ENCODE measurements at regions not wholly inside any gene's neighbourhood (a gene's known extent, or its start where the extent isn't known, plus 50 kb on each side); places are given as distances from the start of the nearest gene placed in this dataset.

DNA sequence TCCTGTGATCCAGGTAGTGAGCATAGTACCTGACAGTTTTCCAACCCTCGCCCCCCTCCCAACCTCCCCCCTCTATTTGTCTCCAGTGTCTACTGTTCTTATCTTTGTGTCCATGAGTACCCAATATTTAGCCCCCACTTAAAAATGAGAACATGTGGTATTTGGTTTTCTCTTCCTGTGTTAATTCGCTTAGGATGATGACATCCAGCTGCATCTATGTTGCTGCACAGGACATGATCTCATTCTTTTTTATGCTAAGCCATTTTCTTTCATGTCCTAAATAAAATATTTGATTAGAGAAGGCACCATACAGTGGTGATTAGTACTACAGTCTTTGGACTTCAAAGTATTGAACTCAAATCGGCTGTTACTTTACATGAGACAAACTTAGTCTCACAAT is 1087.9 kb downstream of the CBLN2 start:
- ChIA-PET RAD21 (ENCODE audit: low non-redundant PET in 1 of 2, low total read pairs in 2 of 2, uncharacterized antibody in 2 of 2, unreplicated experiment in 2 of 2) (no interaction called here), POLR2A (no interaction called here), CTCF (no interaction called here)
- Histone ChIP-seq H3K4me2 (ENCODE audit: low read length) (no peak overlapping the region), H3K9me3 (ENCODE audit: control insufficient read depth in 1 of 2, insufficient read depth in 1 of 2, low read depth in 1 of 2, low read length in 2 of 2) (peaks cover 3 to 16% of the 10 kb centered on the region in 2 experiments; a peak in 2 of 4 replicates), H3K36me3 (ENCODE audit: control insufficient read depth in 1 of 2, insufficient read depth in 2 of 2, low read length in 2 of 2) (no peaks in the 10 kb centered on the region), H3K27me3 (ENCODE audit: insufficient read depth, low read length) (no peaks in the 10 kb centered on the region), H3K27ac (ENCODE audit: low read depth, low read length) (no peak overlapping the region), H3K79me2 (ENCODE audit: insufficient read depth, low read length) (no peaks in the 10 kb centered on the region), H3K4me1 (ENCODE audit: control insufficient read depth in 1 of 2, insufficient read depth in 2 of 2, low read length in 2 of 2) (no peaks in the 10 kb centered on the region), H4K20me1 (ENCODE audit: insufficient read depth) (no peaks in the 10 kb centered on the region), H2AFZ (ENCODE audit: low read depth, low read length, poor library complexity, severe bottlenecking) (no peak overlapping the region), H3K9ac (ENCODE audit: low read length) (no peak overlapping the region), H3K9me2 (ENCODE audit: insufficient read depth) (no peaks in the 10 kb centered on the region), H3K4me3 (replicated peaks in 1 of 2; ENCODE audit: low read depth in 1 of 2, low read length in 2 of 2) (no peak overlapping the region)
- intact Hi-C loops (cut with micrococcal nuclease), result no loop called here
- no peak for ATAC-seq
- DNase-seq (ENCODE audit: low read depth, low spot score), result no peak
- no TSS peak for BruUV-seq (replicated peaks)
- no peak for TF ChIP-seq CEBPB (IDR thresholded peaks at IDR 0.05; ENCODE audit: low read depth)
- TF ChIP-seq, protein P1, sequence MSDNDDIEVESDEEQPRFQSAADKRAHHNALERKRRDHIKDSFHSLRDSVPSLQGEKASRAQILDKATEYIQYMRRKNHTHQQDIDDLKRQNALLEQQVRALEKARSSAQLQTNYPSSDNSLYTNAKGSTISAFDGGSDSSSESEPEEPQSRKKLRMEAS (IDR thresholded peaks at IDR 0.05), result no peak
- TF ChIP-seq CBX3 (IDR thresholded peaks at IDR 0.05; ENCODE audit: low read depth), result no peak
- no peak for TF ChIP-seq SIN3A (IDR thresholded peaks at IDR 0.05; ENCODE audit: low read depth)
- TF ChIP-seq ZNF274 (IDR thresholded peaks at IDR 0.05; ENCODE audit: low read depth, low read length), result no peak
- TF ChIP-seq EZH2 (IDR thresholded peaks at IDR 0.05), result no peak

DNA sequence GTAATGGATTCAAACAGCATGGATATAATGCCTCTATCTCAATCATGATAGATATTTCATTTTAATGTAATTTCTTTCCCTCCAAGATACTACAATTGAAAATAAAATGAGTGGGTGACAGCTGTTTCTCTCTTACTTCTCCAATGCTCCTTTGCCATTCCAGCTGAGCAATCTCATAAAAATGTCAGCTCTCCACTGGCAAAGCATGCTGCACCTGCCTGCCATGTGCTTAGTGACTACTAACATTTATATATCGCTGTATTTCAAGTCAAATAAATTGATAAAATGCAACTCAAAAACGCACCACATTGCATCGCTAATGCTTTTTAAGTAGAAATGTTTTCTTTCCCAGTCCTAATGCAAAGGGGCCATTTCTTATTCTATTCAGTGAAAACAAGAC is 1093.9 kb downstream of the CBLN2 start:
- TF ChIP-seq POLR2A (IDR thresholded peaks at IDR 0.05; ENCODE audit: borderline replicate concordance, extremely low read depth, insufficient read depth, insufficient read length), result no peak
- no peak for TF ChIP-seq ZFX (IDR thresholded peaks at IDR 0.05)
- TF ChIP-seq TCF7L2 (IDR thresholded peaks at IDR 0.05; ENCODE audit: borderline replicate concordance, extremely low read depth, insufficient read depth, insufficient read length), result no peak
- TF ChIP-seq ELF1 (IDR thresholded peaks at IDR 0.05; ENCODE audit: borderline replicate concordance, low read depth), result no peak
- TF ChIP-seq EZH2phosphoT487 (IDR thresholded peaks at IDR 0.05; ENCODE audit: borderline replicate concordance), result no peak
- no peak for TF ChIP-seq CEBPB (IDR thresholded peaks at IDR 0.05; ENCODE audit: low read depth)
- TF ChIP-seq POLR2AphosphoS5 (IDR thresholded peaks at IDR 0.05; ENCODE audit: low read depth, low read length), result no peak
- TF ChIP-seq FOSL1 (IDR thresholded peaks at IDR 0.05; ENCODE audit: low read depth), result no peak
- TF ChIP-seq CBX3 (IDR thresholded peaks at IDR 0.05; ENCODE audit: low read depth), result no peak
- TF ChIP-seq SP1 (IDR thresholded peaks at IDR 0.05; ENCODE audit: low read depth), result no peak
- TF ChIP-seq ATF3 (IDR thresholded peaks at IDR 0.05), result no peak
- no peak for TF ChIP-seq EGR1 (IDR thresholded peaks at IDR 0.05; ENCODE audit: low read depth)
- Histone ChIP-seq H3K36me3 (ENCODE audit: control insufficient read depth in 1 of 2, insufficient read depth in 2 of 2, low read length in 2 of 2) (no peaks in the 10 kb centered on the region), H3K9me2 (ENCODE audit: insufficient read depth) (no peaks in the 10 kb centered on the region), H4K20me1 (ENCODE audit: insufficient read depth) (no peaks in the 10 kb centered on the region), H3K9ac (ENCODE audit: low read length) (no peak overlapping the region), H3K27me3 (ENCODE audit: insufficient read depth, low read length) (no peaks in the 10 kb centered on the region), H3K4me3 (replicated peaks in 1 of 2; ENCODE audit: low read depth in 1 of 2, low read length in 2 of 2) (no peak overlapping the region), H3K27ac (ENCODE audit: low read depth, low read length) (no peak overlapping the region), H3K4me2 (ENCODE audit: low read length) (no peak overlapping the region), H2AFZ (ENCODE audit: low read depth, low read length, poor library complexity, severe bottlenecking) (no peak overlapping the region), H3K79me2 (ENCODE audit: insufficient read depth, low read length) (no peaks in the 10 kb centered on the region), H3K9me3 (ENCODE audit: control insufficient read depth in 1 of 2, insufficient read depth in 1 of 2, low read depth in 1 of 2, low read length in 2 of 2) (peaks cover 4 to 8% of the 10 kb centered on the region in 2 experiments; a peak in 2 of 4 replicates), H3K4me1 (ENCODE audit: control insufficient read depth in 1 of 2, insufficient read depth in 2 of 2, low read length in 2 of 2) (no peaks in the 10 kb centered on the region)
- RAD21 ChIA-PET (ENCODE audit: low non-redundant PET in 1 of 2, low total read pairs in 2 of 2, uncharacterized antibody in 2 of 2, unreplicated experiment in 2 of 2), result no interaction called here
- DNase-seq (ENCODE audit: low read depth, low spot score) (no peak), ATAC-seq (no peak)
- intact Hi-C loops (cut with micrococcal nuclease), result no loop called here
- CTCF ChIA-PET, result no interaction called here
- BruUV-seq (replicated peaks), result no TSS peak
- POLR2A ChIA-PET, result no interaction called here

Measured in HCT116 (cell line).